ENCODE measurements at regions not wholly inside any gene's neighbourhood (a gene's known extent, or its start where the extent isn't known, plus 50 kb on each side); places are given as distances from the start of the nearest gene placed in this dataset.

GRCh38 chr4:180179146-180179545 is 2064.1 kb upstream of the TENM3 start:
- H3K9me3 ChIP-seq, result no peaks in the 10 kb centered on the region
- no peaks in the 10 kb centered on the region for H3K36me3 ChIP-seq
- no peaks in the 10 kb centered on the region for H3K4me1 ChIP-seq
- no peak overlapping the region for H3K27ac ChIP-seq
- 42 to 45% methylated on average over 1 of the region's 1 CpG for WGBS, 2 donors
- intact Hi-C loops (cut with DNase I), result no loop called here
- DNase-seq, result no peak
- H3K4me3 ChIP-seq (replicated peaks in 1 of 3), result no peak overlapping the region
- H3K27me3 ChIP-seq, result no peaks in the 10 kb centered on the region
- TF ChIP-seq POLR2A (IDR thresholded peaks at IDR 0.05) (no peak), CTCF (IDR thresholded peaks at IDR 0.05) (no peak)

- Histone ChIP-seq H3K27me3 (no peaks in the 10 kb centered on the region), H3K4me3 (replicated peaks in 1 of 3) (no peak overlapping the region), H3K9me3 (no peaks in the 10 kb centered on the region), H3K36me3 (no peaks in the 10 kb centered on the region), H3K4me1 (no peaks in the 10 kb centered on the region), H3K27ac (no peak overlapping the region)
- intact Hi-C loops (cut with DNase I), result no loop called here
- WGBS, 2 donors, result 88 to 97% methylated on average over 1 of the region's 1 CpG
- no peak for DNase-seq
- no peak for TF ChIP-seq CTCF (IDR thresholded peaks at IDR 0.05)
- no peak for TF ChIP-seq POLR2A (IDR thresholded peaks at IDR 0.05)
Observed at GRCh38 chr4:180189666-180190065, 2053.5 kb upstream of the TENM3 start.

- 58 to 64% methylated on average over 2 of the region's 2 CpGs for WGBS, 2 donors
- Histone ChIP-seq H3K36me3 (no peaks in the 10 kb centered on the region), H3K27ac (no peak overlapping the region), H3K4me1 (no peaks in the 10 kb centered on the region), H3K4me3 (replicated peaks in 1 of 3) (no peak overlapping the region), H3K27me3 (no peaks in the 10 kb centered on the region), H3K9me3 (no peaks in the 10 kb centered on the region)
- TF ChIP-seq POLR2A (IDR thresholded peaks at IDR 0.05) (no peak), CTCF (IDR thresholded peaks at IDR 0.05) (no peak)
- no peak for DNase-seq
- intact Hi-C loops (cut with DNase I), result no loop called here
Observed at GRCh38 chr4:180190382-180190781, 2052.8 kb upstream of the TENM3 start.

- WGBS, 2 donors, result 48 to 52% methylated on average over 6 of the region's 6 CpGs
- TF ChIP-seq CTCF (IDR thresholded peaks at IDR 0.05) (no peak), POLR2A (IDR thresholded peaks at IDR 0.05) (no peak)
- H3K27ac ChIP-seq, result no peak overlapping the region
- no peaks in the 10 kb centered on the region for H3K36me3 ChIP-seq
- H3K9me3 ChIP-seq, result no peaks in the 10 kb centered on the region
- H3K4me1 ChIP-seq, result no peaks in the 10 kb centered on the region
- intact Hi-C loops (cut with DNase I), result no loop called here
- no peak overlapping the region for H3K4me3 ChIP-seq (replicated peaks in 1 of 3)
- no peak for DNase-seq
- no peaks in the 10 kb centered on the region for H3K27me3 ChIP-seq
Observed at GRCh38 chr4:180197471-180197870, 2045.7 kb upstream of the TENM3 start.

- intact Hi-C loops (cut with DNase I), result no loop called here
- TF ChIP-seq POLR2A (IDR thresholded peaks at IDR 0.05) (no peak), CTCF (IDR thresholded peaks at IDR 0.05) (no peak)
Observed at GRCh38 chr4:180203349-180203748, 2039.9 kb upstream of the TENM3 start.

More at GRCh38 chr4:180203349-180203748, 2039.9 kb upstream of the TENM3 start:
- no peaks in the 10 kb centered on the region for H3K27me3 ChIP-seq
- H3K4me3 ChIP-seq (replicated peaks in 1 of 3), result no peak overlapping the region
- no peaks in the 10 kb centered on the region for H3K9me3 ChIP-seq
- no peaks in the 10 kb centered on the region for H3K36me3 ChIP-seq
- H3K4me1 ChIP-seq, result no peaks in the 10 kb centered on the region
- no peak overlapping the region for H3K27ac ChIP-seq
- 80 to 90% methylated on average over 3 of the region's 3 CpGs for WGBS, 2 donors
- no peak for DNase-seq
